GM21825 (cell line): ENCODE measurements at regions not wholly inside any gene's neighbourhood (a gene's known extent, or its start where the extent isn't known, plus 50 kb on each side); places are given as distances from the start of the nearest gene placed in this dataset.
A peak's percentile ranks its signal among the peaks of the same experiment; 100 is the strongest.
"Not testable (repeated sequence)": the region's sequence is repeated elsewhere in the genome, so short reads cannot be mapped to it uniquely, and the experiment has no call there.

ENCODE experiments used
- ATAC-seq: cut with Tn5 transposase; IDR thresholded peaks from one replicate; pipeline ENCODE4 v1.9.1; 2021; ENCODE audit warnings: mild to moderate bottlenecking, moderate library complexity; ENCODE audit not compliant: unreplicated experiment

- ATAC-seq = no peak
These were observed 185.7 kb upstream of the CRIM1 start for GRCh38 chr2:36169843-36170242.

- no peak for ATAC-seq
These were observed 187.5 kb upstream of the CRIM1 start for GRCh38 chr2:36168115-36168514.

GRCh38 chr2:36165132-36165531 lies 190.4 kb upstream of the CRIM1 start:
- peak; percentile 57 for ATAC-seq

DNA sequence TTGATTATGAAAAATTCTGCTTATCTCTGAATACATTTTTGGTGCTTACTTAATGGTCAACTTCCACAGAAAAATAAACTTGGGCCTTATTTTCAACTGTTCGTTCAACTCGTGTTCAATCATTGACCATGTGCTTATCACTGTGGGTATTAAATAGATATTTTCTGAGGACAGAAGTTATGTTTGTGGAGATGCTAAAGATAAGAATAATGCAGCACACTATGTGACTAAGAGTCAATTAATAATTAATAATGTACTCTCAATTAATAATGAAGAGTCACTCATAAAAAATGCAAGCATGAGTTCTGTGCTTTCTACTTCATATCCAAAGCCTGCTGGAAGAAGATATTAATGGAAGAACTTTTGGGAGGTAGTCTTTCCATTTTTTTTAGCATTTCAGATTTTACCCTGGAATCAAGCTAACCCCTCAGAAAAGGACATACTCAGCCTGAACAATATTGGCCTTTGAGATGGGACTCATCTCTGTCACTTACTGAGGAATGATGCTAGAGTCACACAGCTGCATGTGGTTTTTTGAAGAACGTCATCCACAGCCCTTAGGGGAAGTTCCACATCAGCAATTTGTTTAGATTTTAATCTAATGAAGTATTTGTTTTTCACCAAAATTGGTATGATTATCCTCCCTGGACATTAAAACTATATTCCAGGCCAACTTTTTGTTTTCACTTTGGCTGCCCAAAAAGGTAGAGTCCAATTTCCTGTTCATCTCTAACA lies 191.9 kb upstream of the CRIM1 start:
- ATAC-seq = peak; percentile 57

- not testable (repeated sequence) for ATAC-seq
These were observed 198.5 kb upstream of the CRIM1 start for GRCh38 chr2:36157093-36157492.

GRCh38 chr2:36147670-36148390 lies 207.7 kb upstream of the CRIM1 start:
- ATAC-seq = peak; percentile 92

DNA sequence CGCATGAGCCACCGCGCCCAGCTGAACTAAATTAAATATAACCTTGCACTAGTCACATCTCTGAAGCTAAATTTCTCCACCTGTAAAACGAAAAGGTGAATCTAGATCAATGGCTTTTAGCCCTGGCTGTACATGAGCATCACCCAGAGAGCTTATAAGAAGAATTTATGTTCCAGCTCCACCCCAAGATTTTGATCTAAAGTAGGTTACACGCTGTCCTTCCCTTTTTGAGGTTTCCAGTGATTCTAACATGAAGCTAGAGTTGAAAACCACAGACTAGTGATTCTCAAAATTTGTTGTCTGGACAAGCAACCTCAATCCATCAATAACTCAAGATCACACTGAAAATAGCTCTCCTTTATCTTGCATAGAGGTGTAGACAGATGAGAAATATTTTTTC lies 208.8 kb upstream of the CRIM1 start:
- no peak for ATAC-seq

GRCh38 chr2:36140391-36140790 lies 215.2 kb upstream of the CRIM1 start:
- no peak for ATAC-seq

DNA sequence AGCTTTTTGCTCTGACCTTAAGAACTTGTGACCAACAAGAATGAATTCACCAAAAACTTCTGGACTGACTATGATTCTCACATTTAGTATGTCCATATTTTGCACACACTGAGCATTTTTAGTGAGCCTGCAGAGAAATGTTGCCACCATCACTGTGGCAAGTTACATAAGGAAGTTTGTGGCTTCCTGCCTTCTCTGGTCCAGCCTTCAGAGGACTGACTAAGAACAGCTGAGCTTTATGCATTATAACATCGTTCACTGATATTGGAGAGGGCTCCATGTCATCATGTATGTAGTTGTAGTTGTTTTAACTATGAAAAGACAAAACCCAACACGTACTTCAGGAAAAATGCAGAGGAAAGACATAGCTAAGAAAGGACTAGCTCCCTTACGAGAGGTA lies 218.0 kb upstream of the CRIM1 start:
- ATAC-seq = no peak

- no peak for ATAC-seq
These were observed 221.3 kb upstream of the CRIM1 start for GRCh38 chr2:36134281-36134680.

DNA sequence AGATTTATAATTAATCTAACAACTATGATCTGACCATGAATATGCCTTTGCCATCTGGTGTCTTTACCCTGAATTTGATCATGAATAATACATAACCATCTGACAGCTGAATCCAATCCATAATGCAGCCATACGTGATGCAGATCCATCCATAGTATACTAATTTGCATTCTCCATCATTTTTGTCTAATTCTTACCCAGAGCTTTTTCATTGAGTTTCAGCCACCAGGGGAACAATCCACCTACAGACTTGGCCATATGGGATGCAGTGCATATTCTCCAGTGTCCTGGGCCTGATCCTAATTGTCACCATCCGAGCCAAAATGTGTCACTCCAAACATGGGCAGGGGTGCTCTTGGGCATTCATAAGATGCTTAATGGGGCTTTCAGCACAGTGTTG lies 227.2 kb upstream of the CRIM1 start:
- no peak for ATAC-seq

- ATAC-seq = no peak
These were observed 229.9 kb upstream of the CRIM1 start for GRCh38 chr2:36125702-36126101.

DNA sequence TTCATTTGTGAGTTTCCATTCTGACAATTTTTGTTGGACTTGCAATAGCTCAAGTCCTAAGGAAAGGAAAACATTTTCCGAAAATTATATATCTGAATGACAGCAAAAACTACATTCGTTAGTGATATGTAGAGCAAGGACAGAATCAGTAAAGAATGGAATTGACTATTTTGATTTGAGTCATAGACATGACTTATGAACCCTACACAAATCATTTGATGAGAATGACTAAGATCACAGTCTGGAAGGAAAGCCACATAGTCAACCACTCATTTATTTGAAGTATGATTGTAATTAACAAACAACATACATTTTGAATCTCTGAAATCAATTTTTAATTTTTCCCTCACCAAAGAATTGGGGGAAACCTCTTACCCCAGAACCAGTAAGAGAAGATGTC lies 231.6 kb upstream of the CRIM1 start:
- ATAC-seq = no peak

DNA sequence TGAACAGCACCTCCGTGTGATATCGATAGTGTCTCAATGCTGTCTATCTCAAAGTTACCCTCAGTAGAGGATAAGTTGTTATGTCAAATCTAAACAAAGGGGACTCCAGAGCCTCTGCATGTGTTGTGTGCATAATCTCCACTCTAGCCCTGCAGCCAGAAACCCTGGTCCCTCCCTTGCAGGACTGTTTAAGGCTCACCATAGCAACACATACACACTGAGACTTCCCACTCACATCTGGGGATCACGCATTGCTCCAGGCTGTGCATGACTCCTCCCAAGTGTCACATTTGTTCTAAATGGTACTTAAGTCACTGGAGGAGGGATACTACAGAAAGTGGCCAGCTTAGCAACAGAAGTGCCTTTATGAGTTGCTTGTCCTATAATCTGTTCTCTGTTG lies 258.6 kb upstream of the CRIM1 start:
- ATAC-seq = no peak

- not testable (repeated sequence) for ATAC-seq
These were observed 263.5 kb upstream of the CRIM1 start for GRCh38 chr2:36091844-36092741.

GRCh38 chr2:36088716-36089328 lies 266.8 kb upstream of the CRIM1 start:
- ATAC-seq = no peak

- no peak for ATAC-seq
These were observed 268.2 kb upstream of the CRIM1 start for GRCh38 chr2:36087344-36087743.

- ATAC-seq = no peak
These were observed 275.8 kb upstream of the CRIM1 start for GRCh38 chr2:36079793-36080192.

- no peak for ATAC-seq
These were observed 281.6 kb upstream of the CRIM1 start for GRCh38 chr2:36074008-36074407.

DNA sequence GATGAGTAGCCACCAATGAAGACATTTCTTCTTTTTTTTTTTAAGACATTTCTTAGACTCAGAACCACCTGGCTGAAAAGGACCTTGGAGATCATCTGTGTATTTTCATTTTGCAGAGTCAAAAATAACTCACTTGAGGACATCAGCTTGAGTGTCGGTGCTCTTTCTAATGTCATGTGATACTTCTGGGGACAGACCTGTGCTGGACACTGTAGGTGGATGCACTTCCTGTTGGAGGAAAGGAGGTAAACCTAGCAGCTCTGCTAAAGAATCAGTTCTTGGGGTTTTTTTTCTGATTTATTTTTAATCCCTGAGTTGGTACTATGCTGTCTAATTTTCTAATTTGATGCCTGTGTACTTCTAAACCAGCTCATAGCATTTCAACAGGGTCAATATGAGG lies 283.9 kb upstream of the CRIM1 start:
- ATAC-seq = no peak

- ATAC-seq = no peak
These were observed 286.5 kb upstream of the CRIM1 start for GRCh38 chr2:36069074-36069473.
